ENCODE measurements at regions not wholly inside any gene's neighbourhood (a gene's known extent, or its start where the extent isn't known, plus 50 kb on each side); places are given as distances from the start of the nearest gene placed in this dataset.

GRCh38 chr4:43742083-43742482, 706.5 kb downstream of the KCTD8 start:
- peaks cover 8% of the 10 kb centered on the region for H3K9me3 Mint-ChIP-seq (ENCODE audit: unreplicated experiment)
- no peak for DNase-seq (ENCODE audit: extremely low spot score, unreplicated experiment)
- H3K4me3 Mint-ChIP-seq (ENCODE audit: unreplicated experiment): no peak overlapping the region
- H3K36me3 Mint-ChIP-seq (ENCODE audit: unreplicated experiment): no peaks in the 10 kb centered on the region
- H3K4me1 Mint-ChIP-seq (ENCODE audit: unreplicated experiment): no peaks in the 10 kb centered on the region
- TF ChIP-seq, protein P1, sequence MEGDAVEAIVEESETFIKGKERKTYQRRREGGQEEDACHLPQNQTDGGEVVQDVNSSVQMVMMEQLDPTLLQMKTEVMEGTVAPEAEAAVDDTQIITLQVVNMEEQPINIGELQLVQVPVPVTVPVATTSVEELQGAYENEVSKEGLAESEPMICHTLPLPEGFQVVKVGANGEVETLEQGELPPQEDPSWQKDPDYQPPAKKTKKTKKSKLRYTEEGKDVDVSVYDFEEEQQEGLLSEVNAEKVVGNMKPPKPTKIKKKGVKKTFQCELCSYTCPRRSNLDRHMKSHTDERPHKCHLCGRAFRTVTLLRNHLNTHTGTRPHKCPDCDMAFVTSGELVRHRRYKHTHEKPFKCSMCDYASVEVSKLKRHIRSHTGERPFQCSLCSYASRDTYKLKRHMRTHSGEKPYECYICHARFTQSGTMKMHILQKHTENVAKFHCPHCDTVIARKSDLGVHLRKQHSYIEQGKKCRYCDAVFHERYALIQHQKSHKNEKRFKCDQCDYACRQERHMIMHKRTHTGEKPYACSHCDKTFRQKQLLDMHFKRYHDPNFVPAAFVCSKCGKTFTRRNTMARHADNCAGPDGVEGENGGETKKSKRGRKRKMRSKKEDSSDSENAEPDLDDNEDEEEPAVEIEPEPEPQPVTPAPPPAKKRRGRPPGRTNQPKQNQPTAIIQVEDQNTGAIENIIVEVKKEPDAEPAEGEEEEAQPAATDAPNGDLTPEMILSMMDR (IDR thresholded peaks at IDR 0.05): no peak
- H3K27me3 Mint-ChIP-seq (ENCODE audit: unreplicated experiment): no peaks in the 10 kb centered on the region
- H3K27ac Mint-ChIP-seq (ENCODE audit: unreplicated experiment): no peak overlapping the region

DNA sequence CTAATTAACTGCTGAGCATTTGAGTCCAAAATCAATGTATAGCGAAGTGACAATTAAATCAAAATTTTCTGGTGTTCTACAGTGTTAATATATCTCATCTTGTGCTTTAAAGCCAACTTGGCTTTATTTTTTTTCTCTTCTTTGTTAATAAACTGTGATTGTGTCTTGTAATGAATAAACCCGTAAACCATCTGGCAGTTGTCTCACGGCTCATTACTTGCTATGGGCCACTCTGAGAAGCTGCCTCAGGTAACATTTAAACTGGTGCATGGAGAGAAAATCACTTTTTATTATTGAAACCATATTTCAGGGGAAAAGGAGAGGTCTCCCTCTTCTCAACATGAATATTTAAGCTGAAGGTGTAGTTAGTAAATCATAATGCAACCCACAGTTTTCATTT, 694.0 kb downstream of the KCTD8 start:
- no peak overlapping the region for H3K27ac Mint-ChIP-seq (ENCODE audit: unreplicated experiment)
- no peaks in the 10 kb centered on the region for H3K9me3 Mint-ChIP-seq (ENCODE audit: unreplicated experiment)
- H3K27me3 Mint-ChIP-seq (ENCODE audit: unreplicated experiment): no peaks in the 10 kb centered on the region
- no peaks in the 10 kb centered on the region for H3K36me3 Mint-ChIP-seq (ENCODE audit: unreplicated experiment)
- no peaks in the 10 kb centered on the region for H3K4me1 Mint-ChIP-seq (ENCODE audit: unreplicated experiment)
- TF ChIP-seq, protein P1 (IDR thresholded peaks at IDR 0.05): no peak
- H3K4me3 Mint-ChIP-seq (ENCODE audit: unreplicated experiment): no peak overlapping the region
- DNase-seq (ENCODE audit: extremely low spot score, unreplicated experiment): no peak

DNA sequence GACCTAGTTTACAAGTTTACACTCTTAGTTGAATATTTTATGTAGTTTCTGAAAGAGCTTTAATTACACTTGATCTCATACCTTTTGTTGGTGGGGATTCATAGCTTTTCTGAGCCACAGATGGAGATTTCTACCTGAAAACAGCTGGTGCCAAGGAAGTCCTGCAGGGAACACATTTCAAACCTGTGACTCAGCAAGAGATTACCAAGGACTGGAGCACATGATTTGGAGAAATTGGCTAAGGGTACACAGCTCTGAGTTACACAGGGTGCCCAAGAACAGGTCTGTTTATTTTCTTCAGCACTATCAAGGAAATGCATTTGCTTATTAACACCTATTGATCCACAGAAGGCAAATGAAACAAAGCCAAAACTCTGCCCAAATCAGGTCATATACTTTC, 691.5 kb downstream of the KCTD8 start:
- Mint-ChIP-seq H3K9me3 (ENCODE audit: unreplicated experiment) (no peaks in the 10 kb centered on the region), H3K4me3 (ENCODE audit: unreplicated experiment) (no peak overlapping the region)

DNA sequence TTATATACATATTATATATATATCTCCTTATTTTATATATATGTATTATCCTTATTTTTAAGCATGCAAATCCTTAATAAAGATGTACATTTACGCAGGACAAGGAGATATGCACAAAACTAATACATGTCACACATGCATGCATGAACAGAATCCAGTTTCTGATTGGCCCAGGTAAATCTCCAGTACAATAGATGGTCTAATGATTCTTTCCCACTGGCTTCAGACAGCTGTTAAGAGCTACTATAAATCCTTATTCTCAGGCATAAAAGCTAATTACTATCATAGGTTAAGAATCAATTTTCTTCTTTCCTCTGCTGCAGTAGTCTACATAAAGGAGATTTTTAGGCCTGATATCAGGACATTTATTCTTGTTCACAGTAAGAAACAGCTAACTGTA, 689.8 kb downstream of the KCTD8 start:
- no peaks in the 10 kb centered on the region for H3K27me3 Mint-ChIP-seq (ENCODE audit: unreplicated experiment)
- TF ChIP-seq, protein P1 (IDR thresholded peaks at IDR 0.05): no peak
- no peaks in the 10 kb centered on the region for H3K9me3 Mint-ChIP-seq (ENCODE audit: unreplicated experiment)
- DNase-seq (ENCODE audit: extremely low spot score, unreplicated experiment): no peak
- H3K4me3 Mint-ChIP-seq (ENCODE audit: unreplicated experiment): no peak overlapping the region
- H3K27ac Mint-ChIP-seq (ENCODE audit: unreplicated experiment): no peak overlapping the region
- no peaks in the 10 kb centered on the region for H3K4me1 Mint-ChIP-seq (ENCODE audit: unreplicated experiment)
- no peaks in the 10 kb centered on the region for H3K36me3 Mint-ChIP-seq (ENCODE audit: unreplicated experiment)

More for the DNA sequence above, 691.5 kb downstream of the KCTD8 start:
- no peak overlapping the region for H3K27ac Mint-ChIP-seq (ENCODE audit: unreplicated experiment)
- TF ChIP-seq, protein P1 (IDR thresholded peaks at IDR 0.05): no peak
- H3K27me3 Mint-ChIP-seq (ENCODE audit: unreplicated experiment): no peaks in the 10 kb centered on the region
- DNase-seq (ENCODE audit: extremely low spot score, unreplicated experiment): no peak
- H3K36me3 Mint-ChIP-seq (ENCODE audit: unreplicated experiment): no peaks in the 10 kb centered on the region
- H3K4me1 Mint-ChIP-seq (ENCODE audit: unreplicated experiment): no peaks in the 10 kb centered on the region

DNA sequence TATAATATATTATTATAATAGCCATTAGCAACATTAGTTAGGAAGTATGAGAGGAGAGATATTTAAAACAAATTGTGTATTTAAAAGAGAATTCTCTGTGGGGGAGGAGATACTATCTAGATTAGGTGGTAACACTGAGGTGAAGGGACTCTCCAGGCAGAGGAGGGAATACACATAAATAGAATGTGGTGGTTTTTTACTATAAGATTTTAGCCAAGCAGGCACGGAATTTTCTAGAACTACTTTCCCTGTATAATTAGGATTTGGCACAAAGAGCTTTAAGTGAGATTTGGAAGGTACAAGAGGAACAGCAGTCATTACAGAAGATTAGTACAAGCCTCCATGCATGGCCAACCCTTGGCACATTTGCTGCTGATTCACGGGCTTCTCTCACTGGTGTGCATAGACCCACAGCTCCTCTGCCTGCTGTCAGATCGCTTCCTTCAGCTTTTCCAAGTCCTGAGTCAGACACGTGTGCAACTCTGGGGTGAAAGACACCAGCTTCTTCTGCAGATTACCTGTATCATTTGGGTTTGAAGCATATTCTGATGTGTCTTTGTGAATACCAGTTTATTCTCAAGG, 685.5 kb downstream of the KCTD8 start:
- no peak for DNase-seq (ENCODE audit: extremely low spot score, unreplicated experiment)
- no peaks in the 10 kb centered on the region for H3K9me3 Mint-ChIP-seq (ENCODE audit: unreplicated experiment)
- no peaks in the 10 kb centered on the region for H3K36me3 Mint-ChIP-seq (ENCODE audit: unreplicated experiment)
- H3K4me3 Mint-ChIP-seq (ENCODE audit: unreplicated experiment): no peak overlapping the region
- H3K4me1 Mint-ChIP-seq (ENCODE audit: unreplicated experiment): no peaks in the 10 kb centered on the region
- H3K27ac Mint-ChIP-seq (ENCODE audit: unreplicated experiment): no peak overlapping the region
- TF ChIP-seq, protein P1 (IDR thresholded peaks at IDR 0.05): no peak
- no peaks in the 10 kb centered on the region for H3K27me3 Mint-ChIP-seq (ENCODE audit: unreplicated experiment)
